A549 (cell line): ENCODE measurements at regions not wholly inside any gene's neighbourhood (a gene's known extent, or its start where the extent isn't known, plus 50 kb on each side); places are given as distances from the start of the nearest gene placed in this dataset.

Source experiments
- ATAC-seq, 2 experiments: fragments of 200-7000 bp in 1 of 2; fragments of >200 bp in 1 of 2; cut with Nextera tagmentation in 1 of 2; cut with Tn5 transposase in 1 of 2; 3 replicates each; pipeline versions ENCODE4 v1.8.0 to v1.9.1; 2018 to 2020; ENCODE audit warnings: mild to moderate bottlenecking in 1 of 2, moderate library complexity in 1 of 2
- CTCF ChIA-PET: fragments of 300-600 bp; sonication (Branson Sonifier 250); formaldehyde crosslinking; extraction: SDS; loops from one replicate; lab custom pipeline; 2021; ENCODE audit warnings: antibody characterized with exemption, inconsistent platforms; lab: Yijun Ruan, JAX
- POLR2A ChIA-PET: fragments of 350-600 bp; formaldehyde crosslinking; extraction: SDS; loops from one replicate; lab custom pipeline; 2021; ENCODE audit warnings: antibody characterized with exemption, inconsistent platforms; lab: Yijun Ruan, JAX
- DNase-seq, 2 experiments: peaks; one replicate each; pipeline versions ENCODE4 v3.0.0 to v3.0.0-alpha.2; 2011 to 2016; ENCODE audit warnings: low read depth in 1 of 2, low spot score in 1 of 2
- FAIRE-seq: peaks from 2 replicates; lab custom pipeline; 2011; peaks lifted over from hg19 to GRCh38; lab: Jason Lieb, UNC
- H3K27ac ChIP-seq, 2 experiments: fragments of >200 bp; sonication (Bioruptor Twin); formaldehyde crosslinking; 3 replicates each; pipeline ENCODE4 v1.5.1; 2016 to 2017
- H3K4me1 ChIP-seq: fragments of >200 bp; sonication (Bioruptor Twin); formaldehyde crosslinking; 3 replicates; pipeline ENCODE4 v1.6.1; 2016
- H3K4me2 ChIP-seq: fragments of >200 bp; sonication (Bioruptor Twin); formaldehyde crosslinking; 3 replicates; pipeline ENCODE4 v1.6.1; 2016
- H3K4me3 ChIP-seq: fragments of >200 bp; sonication (Bioruptor Twin); formaldehyde crosslinking; 3 replicates; pipeline ENCODE4 v1.5.1; 2016
- H3K9me3 ChIP-seq: fragments of >200 bp; sonication (Bioruptor Twin); formaldehyde crosslinking; 3 replicates; pipeline ENCODE4 v1.6.1; 2016
- BCL3 ChIP-seq: fragments of >200 bp; sonication (Bioruptor Twin); formaldehyde crosslinking; IDR thresholded peaks from 3 replicates; pipeline ENCODE4 v1.6.1; 2016
- CBX8 ChIP-seq: fragments of 200-600 bp; sonication (generic); IDR thresholded peaks from 2 replicates; pipeline ENCODE4 v1.6.1; 2016
- CHD4 ChIP-seq: fragments of 200-600 bp; sonication (generic); IDR thresholded peaks from 2 replicates; pipeline ENCODE4 v1.6.1; 2016; ENCODE audit warnings: antibody characterized with exemption, mild to moderate bottlenecking, borderline replicate concordance
- E2F6 ChIP-seq: IDR thresholded peaks from 2 replicates; pipeline ENCODE4 v1.6.1; 2012; ENCODE audit warnings: low read depth, borderline replicate concordance
- EP300 ChIP-seq, 2 experiments: fragments of >200 bp; sonication (Bioruptor Twin); formaldehyde crosslinking; IDR thresholded peaks; 2 replicates in 1 of 2; 3 replicates in 1 of 2; pipeline ENCODE4 v1.6.1; 2016 to 2017
- FOSB ChIP-seq: fragments of 250-450 bp; sonication (Bioruptor Pico); IDR thresholded peaks from 2 replicates; pipeline ENCODE4 v1.5.0; 2020; ENCODE audit warnings: mild to moderate bottlenecking, moderate library complexity
- HEYL ChIP-seq: fragments of 250-450 bp; sonication (Bioruptor Pico); IDR thresholded peaks from 2 replicates; pipeline ENCODE4 v1.8.0; 2021; ENCODE audit warnings: mild to moderate bottlenecking, moderate library complexity
- HOXA7 ChIP-seq: fragments of 250-450 bp; sonication (Bioruptor Pico); IDR thresholded peaks from 2 replicates; pipeline ENCODE4 v1.5.0; 2020; ENCODE audit warnings: mild to moderate bottlenecking, moderate library complexity
- HOXB5 ChIP-seq: fragments of 250-450 bp; sonication (Bioruptor Pico); IDR thresholded peaks from 2 replicates; pipeline ENCODE4 v1.5.0; 2020; ENCODE audit warnings: mild to moderate bottlenecking, moderate library complexity
- KDM1A ChIP-seq: fragments of 200-600 bp; sonication (generic); IDR thresholded peaks from 2 replicates; pipeline ENCODE4 v1.6.1; 2016; ENCODE audit warnings: low read depth, mild to moderate bottlenecking
- MAX ChIP-seq: IDR thresholded peaks from 2 replicates; pipeline ENCODE4 v1.6.1; 2012
- NR3C1 ChIP-seq: fragments of >200 bp; sonication (Bioruptor Twin); formaldehyde crosslinking; IDR thresholded peaks from 3 replicates; pipeline ENCODE4 v1.6.1; 2017
- POLR2A ChIP-seq: IDR thresholded peaks from 2 replicates; pipeline ENCODE4 v1.6.1; 2012; ENCODE audit warnings: mild to moderate bottlenecking, low read length
- RAD21 ChIP-seq, 2 experiments: fragments of >200 bp in 1 of 2; sonication (Bioruptor Twin) in 1 of 2; formaldehyde crosslinking in 1 of 2; IDR thresholded peaks in 1 of 2; conservative IDR thresholded peaks in 1 of 2; 2 replicates in 1 of 2; 3 replicates in 1 of 2; pipeline ENCODE4 v1.6.1; 2012 to 2018; ENCODE audit warnings: inconsistent platforms in 1 of 2
- RFX5 ChIP-seq: fragments of 450-650 bp; IDR thresholded peaks from 2 replicates; pipeline ENCODE4 v1.7.1; 2014; ENCODE audit warnings: antibody characterized with exemption, mild to moderate bottlenecking, moderate library complexity
- SMC3 ChIP-seq: fragments of >200 bp; sonication (Bioruptor Twin); formaldehyde crosslinking; IDR thresholded peaks from 3 replicates; pipeline ENCODE4 v1.6.1; 2018; ENCODE audit warnings: inconsistent platforms
- SREBF2 ChIP-seq: fragments of 450-650 bp; IDR thresholded peaks from 2 replicates; pipeline ENCODE4 v1.6.1; 2014; ENCODE audit warnings: mild to moderate bottlenecking, moderate library complexity
- TP53 ChIP-seq: fragments of 250-450 bp; sonication (Bioruptor Pico); IDR thresholded peaks from 2 replicates; pipeline ENCODE4 v1.5.0; 2021; ENCODE audit warnings: mild to moderate bottlenecking, moderate library complexity
- USF2 ChIP-seq: fragments of 450-650 bp; IDR thresholded peaks from 2 replicates; pipeline ENCODE4 v1.6.1; 2014; ENCODE audit warnings: antibody characterized with exemption
- WGBS: methylation state at CpG from one replicate; pipeline ENCODE4 v1.1.6; 2017; ENCODE audit errors: missing lambda C conversion rate; 5-methylcytosine and 5-hydroxymethylcytosine counted together

GRCh38 chr2:119053700-119054436 is 104.7 kb downstream of the C1QL2 start:
- TF ChIP-seq E2F6 (no peak), NR3C1 (no peak), POLR2A (no peak), USF2 (no peak), RFX5 (no peak), FOSB (no peak), BCL3 (no peak), MAX (no peak)
- no peak for DNase-seq
- ChIA-PET CTCF (interaction anchor here (1.1 kb wide), 1 partner anchor 241 kb away, joined by 3 read pairs; no protein-coding TSS in a partner anchor), POLR2A (no interaction called here)
- Histone ChIP-seq H3K27ac (no peak overlapping the region), H3K9me3 (no peaks in the 10 kb centered on the region; the same call in 2 of the 3 replicates), H3K4me2 (no peak overlapping the region), H3K4me3 (no peak overlapping the region), H3K4me1 (no peaks in the 10 kb centered on the region)
- ATAC-seq = no peak
- FAIRE-seq = no peak
- 35% methylated on average over 6 of the region's 6 CpGs for WGBS

GRCh38 chr2:119051263-119051662 is 107.3 kb downstream of the C1QL2 start:
- WGBS = 25% methylated on average over 2 of the region's 2 CpGs

GRCh38 chr2:119049968-119050704 is 108.1 kb downstream of the MARCO start:
- POLR2A ChIA-PET = no interaction called here
- no peak for FAIRE-seq
- no peak overlapping the region for H3K4me2 ChIP-seq
- TF ChIP-seq HEYL (CRISPR knock-in tag) = no peak
- TF ChIP-seq EP300 (IDR thresholded peaks at IDR 0.05) = no peak
- TF ChIP-seq SMC3 = no peak
- TF ChIP-seq, all 56 proteins: peak for 0
- ATAC-seq (no peak), DNase-seq (no peak)
- CTCF ChIA-PET = interaction anchor here (1.1 to 1.9 kb wide), 2 partner anchors 48 to 241 kb away, joined by 3 to 7 read pairs; no protein-coding TSS in a partner anchor
- no peaks in the 10 kb centered on the region for H3K9me3 ChIP-seq
- no peak overlapping the region for H3K27ac ChIP-seq
- H3K4me3 ChIP-seq = no peak overlapping the region
- H3K4me1 ChIP-seq = no peaks in the 10 kb centered on the region
- 86% methylated on average over 12 of the region's 12 CpGs for WGBS

More at GRCh38 chr2:119051263-119051662, 107.3 kb downstream of the C1QL2 start:
- Histone ChIP-seq H3K4me1 (no peaks in the 10 kb centered on the region), H3K27ac (no peak overlapping the region), H3K4me3 (no peak overlapping the region), H3K9me3 (no peaks in the 10 kb centered on the region; the same call in 2 of the 3 replicates), H3K4me2 (no peak overlapping the region)
- ATAC-seq (no peak), FAIRE-seq (no peak), DNase-seq (no peak)
- POLR2A ChIA-PET = no interaction called here
- TF ChIP-seq TP53 (CRISPR knock-in tag) (no peak), SREBF2 (no peak), EP300 (IDR thresholded peaks at IDR 0.05) (no peak), HOXA7 (CRISPR knock-in tag) (no peak), HOXB5 (CRISPR knock-in tag) (no peak), KDM1A (no peak), CBX8 (no peak), RAD21 (conservative IDR thresholded peaks at IDR 0.05 in 1 of 2, IDR thresholded peaks at IDR 0.05 in 1 of 2) (no peak), POLR2A (no peak), CHD4 (no peak)
- CTCF ChIA-PET = interaction anchor here (0.6 to 0.8 kb wide), 2 partner anchors 12 to 570 kb away, joined by 3 to 4 read pairs; no protein-coding TSS in a partner anchor
